ENCODE measurements at regions not wholly inside any gene's neighbourhood (a gene's known extent, or its start where the extent isn't known, plus 50 kb on each side); places are given as distances from the start of the nearest gene placed in this dataset.

- TF ChIP-seq CTCF (conservative IDR thresholded peaks at IDR 0.05; ENCODE audit: low read depth, low read length) (no peak), MXI1 (IDR thresholded peaks at IDR 0.05; ENCODE audit: borderline replicate concordance, low read depth, low read length) (no peak), RAD21 (IDR thresholded peaks at IDR 0.05; ENCODE audit: low read length) (no peak), POLR2A (IDR thresholded peaks at IDR 0.05; ENCODE audit: low read depth, low read length) (no peak), FOS (IDR thresholded peaks at IDR 0.05; ENCODE audit: low read depth, low read length) (no peak), MAFK (IDR thresholded peaks at IDR 0.05; ENCODE audit: low read depth, low read length) (no peak), NFE2L2 (IDR thresholded peaks at IDR 0.05; ENCODE audit: low read depth, low read length) (no peak), CEBPB (IDR thresholded peaks at IDR 0.05; ENCODE audit: low read depth, low read length) (no peak), CHD1 (IDR thresholded peaks at IDR 0.05; ENCODE audit: low read depth, low read length) (no peak), BHLHE40 (IDR thresholded peaks at IDR 0.05; ENCODE audit: low read depth, low read length) (no peak), MAZ (IDR thresholded peaks at IDR 0.05; ENCODE audit: borderline replicate concordance, low read depth, low read length) (no peak), SMC3 (IDR thresholded peaks at IDR 0.05; ENCODE audit: low read depth, low read length) (no peak)
Measured at GRCh38 chr6:21999012-21999528, 297.8 kb downstream of the PRL start.
